Astrocyte of the cerebellum (primary cell): ENCODE measurements at regions not wholly inside any gene's neighbourhood (a gene's known extent, or its start where the extent isn't known, plus 50 kb on each side); places are given as distances from the start of the nearest gene placed in this dataset.

Experiments
- DNase-seq: peaks from one replicate; pipeline ENCODE4 v3.0.0-alpha.2; 2011; ENCODE audit warnings: low read depth
- H3K4me3 ChIP-seq: 2 replicates; pipeline ENCODE4 v1.5.1; 2011; ENCODE audit warnings: mild to moderate bottlenecking, low read depth, low read length, moderate library complexity
- in situ Hi-C: cut with HindIII; loops from 2 replicates; pipeline ENCODE4 v1.10.0; 2017; ENCODE audit warnings: low sequenced_read_pairs
- TF ChIP-seq, protein P1 (sequence below): IDR thresholded peaks from 2 replicates; pipeline ENCODE4 v1.5.1; 2012; ENCODE audit warnings: low read length, low read depth, moderate library complexity, mild to moderate bottlenecking; ENCODE audit errors: missing control alignments

DNA sequence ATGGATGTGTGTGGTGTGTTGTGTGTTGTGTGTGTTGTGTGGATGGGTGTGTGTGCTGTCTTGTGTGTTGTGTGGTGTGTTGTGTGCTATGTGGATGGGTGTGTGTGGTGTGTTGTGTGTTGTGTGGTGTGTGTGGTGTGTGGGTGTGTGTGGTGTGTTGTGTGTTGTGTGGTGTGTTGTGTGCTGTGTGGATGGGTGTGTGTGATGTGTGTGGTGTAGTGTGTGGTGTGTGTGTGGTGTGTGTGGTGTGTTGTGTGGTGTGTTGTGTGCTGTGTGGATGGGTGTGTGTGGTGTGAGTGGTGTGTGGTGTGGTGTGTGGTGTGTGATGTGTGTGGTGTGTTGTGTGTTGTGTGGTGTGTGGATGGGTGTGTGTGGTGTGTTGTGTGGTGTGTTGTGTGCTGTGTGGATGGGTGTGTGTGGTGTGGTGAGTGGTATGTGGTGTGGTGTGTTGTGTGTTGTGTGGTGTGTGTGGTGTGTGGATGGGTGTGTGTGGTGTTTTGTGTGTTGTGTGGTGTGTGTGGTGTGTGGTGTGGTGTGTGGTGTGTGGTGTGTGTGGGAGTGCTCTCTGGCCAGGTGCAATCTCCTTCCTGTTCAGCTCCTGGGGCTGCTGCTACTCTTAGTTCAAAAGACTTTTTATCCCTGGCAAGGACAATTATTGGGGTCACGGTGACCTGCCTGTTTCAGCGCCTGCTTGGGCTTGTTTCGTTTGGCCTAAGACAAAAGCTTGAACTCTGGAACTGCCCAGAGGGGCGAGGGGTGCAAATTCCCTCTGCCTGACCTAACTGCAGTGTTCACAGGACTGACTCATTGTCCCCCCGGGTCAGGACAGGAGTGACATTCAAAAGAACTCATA lies 101.1 kb downstream of the UBIAD1 start:
- no peak overlapping the region for H3K4me3 ChIP-seq
- in situ Hi-C loops = no loop called here
- DNase-seq = no peak
- TF ChIP-seq, protein P1, sequence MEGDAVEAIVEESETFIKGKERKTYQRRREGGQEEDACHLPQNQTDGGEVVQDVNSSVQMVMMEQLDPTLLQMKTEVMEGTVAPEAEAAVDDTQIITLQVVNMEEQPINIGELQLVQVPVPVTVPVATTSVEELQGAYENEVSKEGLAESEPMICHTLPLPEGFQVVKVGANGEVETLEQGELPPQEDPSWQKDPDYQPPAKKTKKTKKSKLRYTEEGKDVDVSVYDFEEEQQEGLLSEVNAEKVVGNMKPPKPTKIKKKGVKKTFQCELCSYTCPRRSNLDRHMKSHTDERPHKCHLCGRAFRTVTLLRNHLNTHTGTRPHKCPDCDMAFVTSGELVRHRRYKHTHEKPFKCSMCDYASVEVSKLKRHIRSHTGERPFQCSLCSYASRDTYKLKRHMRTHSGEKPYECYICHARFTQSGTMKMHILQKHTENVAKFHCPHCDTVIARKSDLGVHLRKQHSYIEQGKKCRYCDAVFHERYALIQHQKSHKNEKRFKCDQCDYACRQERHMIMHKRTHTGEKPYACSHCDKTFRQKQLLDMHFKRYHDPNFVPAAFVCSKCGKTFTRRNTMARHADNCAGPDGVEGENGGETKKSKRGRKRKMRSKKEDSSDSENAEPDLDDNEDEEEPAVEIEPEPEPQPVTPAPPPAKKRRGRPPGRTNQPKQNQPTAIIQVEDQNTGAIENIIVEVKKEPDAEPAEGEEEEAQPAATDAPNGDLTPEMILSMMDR = no peak

DNA sequence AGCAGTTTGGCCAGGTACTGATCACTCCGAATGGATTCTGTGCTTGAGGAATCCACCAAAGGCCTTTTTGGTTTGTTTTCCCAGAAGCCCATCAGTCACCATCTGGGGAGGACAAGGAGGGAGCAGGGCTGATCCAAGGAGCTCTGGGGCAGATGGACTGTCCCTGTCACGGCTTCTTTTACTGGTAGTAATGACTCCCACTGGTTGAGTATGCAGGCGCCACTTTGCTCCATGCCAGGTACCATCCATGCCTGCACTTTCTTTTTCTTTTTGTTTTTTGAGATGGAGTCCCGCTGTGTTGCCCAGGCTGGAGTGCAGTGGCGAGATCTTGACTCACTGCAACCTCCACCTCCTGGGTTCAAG lies 101.7 kb downstream of the UBIAD1 start:
- TF ChIP-seq, protein P1 = no peak
- no peak for DNase-seq
- H3K4me3 ChIP-seq = no peak overlapping the region
- in situ Hi-C loops = no loop called here

DNA sequence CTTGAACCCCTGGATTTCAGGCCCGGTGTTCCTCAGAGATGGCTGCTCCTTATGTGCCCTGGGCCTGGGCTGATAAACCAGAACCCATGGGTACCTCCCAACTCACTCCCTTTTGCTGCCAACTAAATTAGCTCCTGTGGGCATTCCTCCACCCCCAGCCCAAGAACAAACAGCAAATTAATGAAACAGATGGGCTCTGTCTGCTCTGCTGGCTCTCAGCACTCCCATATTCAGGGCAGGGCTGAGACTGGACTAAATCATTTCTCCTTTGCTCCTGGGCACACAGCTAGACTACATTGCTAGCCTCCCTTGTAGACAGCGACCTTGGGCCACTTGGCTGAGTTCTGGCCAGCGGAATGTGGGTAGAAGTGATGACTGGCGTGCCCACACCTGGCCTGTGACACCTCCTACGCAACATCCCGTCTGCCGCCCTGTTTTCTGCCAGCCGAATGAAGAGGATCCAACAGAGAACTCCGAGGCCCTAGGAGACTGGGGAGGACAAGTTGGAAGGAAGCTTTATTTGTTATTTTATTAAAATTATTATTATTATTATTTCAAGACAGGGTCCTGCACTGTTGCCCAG lies 101.9 kb upstream of the DISP3 start:
- TF ChIP-seq, protein P1 = no peak
- in situ Hi-C loops = no loop called here
- no peak overlapping the region for H3K4me3 ChIP-seq
- DNase-seq = no peak

DNA sequence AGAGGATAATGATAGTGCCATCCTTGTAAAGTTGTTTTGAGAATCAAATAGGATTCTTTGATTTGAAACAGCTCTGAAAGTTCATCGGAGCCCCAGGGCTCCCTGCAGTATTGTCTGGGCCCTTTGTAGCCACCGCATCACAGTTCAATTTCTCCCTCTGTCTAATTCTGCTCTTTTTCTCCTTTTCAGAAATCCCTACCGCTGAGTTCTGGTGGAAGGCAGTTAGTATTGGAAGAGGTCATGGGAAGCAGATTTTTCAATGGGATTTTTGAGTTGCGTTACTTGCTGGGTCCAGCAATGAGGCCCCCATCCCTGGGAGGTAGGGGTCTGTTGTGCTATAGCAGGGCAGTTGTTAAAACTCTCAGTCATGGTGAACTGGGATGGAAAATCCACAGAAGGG lies 101.0 kb upstream of the DISP3 start:
- DNase-seq = no peak
- TF ChIP-seq, protein P1 = no peak
- in situ Hi-C loops = no loop called here
- H3K4me3 ChIP-seq = no peak overlapping the region

DNA sequence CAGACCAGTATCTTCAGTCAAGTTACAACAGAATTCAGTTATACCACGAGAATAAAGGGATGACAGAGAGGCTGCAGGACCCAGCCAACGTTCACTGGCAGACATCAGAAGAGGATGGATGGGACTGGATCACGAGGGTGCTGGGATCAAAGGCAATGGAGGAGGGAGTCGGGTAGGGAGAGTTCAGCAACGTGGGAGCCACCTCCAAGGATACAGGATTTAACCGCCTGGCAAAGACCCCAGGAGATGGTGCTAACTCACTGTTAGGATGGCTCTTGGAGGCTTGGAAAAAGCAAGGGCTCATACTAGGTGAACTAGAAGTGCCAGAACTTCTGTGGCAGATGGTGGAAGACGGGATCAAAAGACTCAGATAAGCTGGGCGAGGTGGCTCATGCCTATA lies 99.1 kb upstream of the DISP3 start:
- no peak for DNase-seq
- in situ Hi-C loops = loop anchor here (5.0 kb wide), 1 partner anchor 88 kb away; no protein-coding TSS in a partner anchor
- TF ChIP-seq, protein P1 = no peak
- H3K4me3 ChIP-seq = no peak overlapping the region

DNA sequence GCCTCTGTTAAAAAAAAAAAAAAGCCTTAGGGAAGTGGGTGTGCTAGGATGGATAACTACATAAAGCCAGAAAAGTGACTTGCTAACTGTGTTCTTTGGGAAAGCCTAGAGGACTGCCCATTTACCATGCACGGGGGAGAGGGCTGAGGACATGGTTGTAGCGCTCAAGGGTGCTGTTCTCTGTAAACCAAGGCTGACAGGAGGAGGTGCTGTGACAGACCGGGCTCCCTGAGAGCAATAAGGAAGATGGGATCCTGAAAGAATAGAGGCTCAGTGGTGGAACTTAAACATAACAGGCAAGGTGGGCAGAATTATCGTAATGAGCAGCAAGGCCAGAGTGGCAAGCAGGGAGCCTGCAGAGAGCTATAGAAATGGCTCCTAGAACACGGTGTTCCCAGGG lies 98.5 kb upstream of the DISP3 start:
- TF ChIP-seq, protein P1 = no peak
- in situ Hi-C loops = loop anchor here (5.0 kb wide), 1 partner anchor 88 kb away; no protein-coding TSS in a partner anchor
- H3K4me3 ChIP-seq = no peak overlapping the region
- no peak for DNase-seq
